GM12875 (cell line): ENCODE measurements at regions not wholly inside any gene's neighbourhood (a gene's known extent, or its start where the extent isn't known, plus 50 kb on each side); places are given as distances from the start of the nearest gene placed in this dataset.

Source experiments
- H3K4me3 ChIP-seq: one replicate; pipeline ENCODE4 v1.5.1; 2011; ENCODE audit warnings: low read depth, low read length, control low read depth
- CTCF ChIP-seq: IDR thresholded peaks from 2 replicates; pipeline ENCODE4 v1.5.1; 2011; ENCODE audit warnings: low read depth, mild to moderate bottlenecking, control low read depth, inconsistent platforms, low read length, moderate library complexity, borderline replicate concordance; ENCODE audit not compliant: insufficient read depth

GRCh38 chr16:73228649-73229048, 180.7 kb upstream of the ZFHX3 start:
- no peak overlapping the region for H3K4me3 ChIP-seq
- no peak for TF ChIP-seq CTCF

GRCh38 chr16:73226675-73227074, 178.7 kb upstream of the ZFHX3 start:
- no peak overlapping the region for H3K4me3 ChIP-seq
- no peak for TF ChIP-seq CTCF

GRCh38 chr16:73225983-73226382, 178.1 kb upstream of the ZFHX3 start:
- no peak for TF ChIP-seq CTCF

GRCh38 chr16:73220836-73221235, 172.9 kb upstream of the ZFHX3 start:
- H3K4me3 ChIP-seq, result no peak overlapping the region
- no peak for TF ChIP-seq CTCF

More at GRCh38 chr16:73225983-73226382, 178.1 kb upstream of the ZFHX3 start:
- no peak overlapping the region for H3K4me3 ChIP-seq

- no peak overlapping the region for H3K4me3 ChIP-seq
- no peak for TF ChIP-seq CTCF
Observed at GRCh38 chr16:73219176-73219575, 171.2 kb upstream of the ZFHX3 start.

GRCh38 chr16:73217654-73218053, 169.7 kb upstream of the ZFHX3 start:
- no peak overlapping the region for H3K4me3 ChIP-seq
- no peak for TF ChIP-seq CTCF

GRCh38 chr16:73216932-73217331, 169.0 kb upstream of the ZFHX3 start:
- H3K4me3 ChIP-seq, result no peak overlapping the region
- TF ChIP-seq CTCF, result no peak
